CMK (cell line): ENCODE measurements at regions not wholly inside any gene's neighbourhood (a gene's known extent, or its start where the extent isn't known, plus 50 kb on each side); places are given as distances from the start of the nearest gene placed in this dataset.
"Not testable (repeated sequence)": the region's sequence is repeated elsewhere in the genome, so short reads cannot be mapped to it uniquely, and the experiment has no call there.

Source experiments
- DNase-seq: peaks from one replicate; pipeline ENCODE4 v3.0.0-alpha.2; 2010; ENCODE audit warnings: low read depth

- no peak for DNase-seq
These were observed 882.9 kb upstream of the B3GALT2 start for GRCh38 chr1:194069168-194069830.

GRCh38 chr1:194068446-194069167 is 882.2 kb upstream of the B3GALT2 start:
- DNase-seq: no peak

GRCh38 chr1:194067772-194068171 is 881.4 kb upstream of the B3GALT2 start:
- DNase-seq: no peak

- DNase-seq: no peak
These were observed 876.5 kb upstream of the B3GALT2 start for GRCh38 chr1:194062962-194063361.

- no peak for DNase-seq
These were observed 876.1 kb upstream of the B3GALT2 start for GRCh38 chr1:194062526-194062925.

- no peak for DNase-seq
These were observed 874.1 kb upstream of the B3GALT2 start for GRCh38 chr1:194060481-194060880.

- not testable (repeated sequence) for DNase-seq
These were observed 871.9 kb upstream of the B3GALT2 start for GRCh38 chr1:194058268-194058667.

GRCh38 chr1:194056169-194056568 is 869.8 kb upstream of the B3GALT2 start:
- DNase-seq: no peak

GRCh38 chr1:194055536-194055935 is 869.1 kb upstream of the B3GALT2 start:
- no peak for DNase-seq

GRCh38 chr1:194052514-194053338 is 866.3 kb upstream of the B3GALT2 start:
- no peak for DNase-seq

GRCh38 chr1:194047921-194048320 is 861.5 kb upstream of the B3GALT2 start:
- DNase-seq: no peak

- no peak for DNase-seq
These were observed 860.8 kb upstream of the B3GALT2 start for GRCh38 chr1:194047206-194047605.

GRCh38 chr1:194045416-194045815 is 859.0 kb upstream of the B3GALT2 start:
- no peak for DNase-seq

- no peak for DNase-seq
These were observed 858.5 kb upstream of the B3GALT2 start for GRCh38 chr1:194044892-194045291.

- DNase-seq: no peak
These were observed 857.8 kb upstream of the B3GALT2 start for GRCh38 chr1:194043984-194044755.

- DNase-seq: no peak
These were observed 856.3 kb upstream of the B3GALT2 start for GRCh38 chr1:194042736-194043135.

- no peak for DNase-seq
These were observed 854.1 kb upstream of the B3GALT2 start for GRCh38 chr1:194040496-194040895.

- DNase-seq: no peak
These were observed 853.2 kb upstream of the B3GALT2 start for GRCh38 chr1:194039578-194039977.

- no peak for DNase-seq
These were observed 847.2 kb upstream of the B3GALT2 start for GRCh38 chr1:194033646-194034045.

- no peak for DNase-seq
These were observed 841.6 kb upstream of the B3GALT2 start for GRCh38 chr1:194028002-194028401.

- DNase-seq: no peak
These were observed 840.0 kb upstream of the B3GALT2 start for GRCh38 chr1:194026422-194026821.

- DNase-seq: no peak
These were observed 838.2 kb upstream of the B3GALT2 start for GRCh38 chr1:194024659-194025058.
